ENCODE measurements at regions not wholly inside any gene's neighbourhood (a gene's known extent, or its start where the extent isn't known, plus 50 kb on each side); places are given as distances from the start of the nearest gene placed in this dataset.

DNA sequence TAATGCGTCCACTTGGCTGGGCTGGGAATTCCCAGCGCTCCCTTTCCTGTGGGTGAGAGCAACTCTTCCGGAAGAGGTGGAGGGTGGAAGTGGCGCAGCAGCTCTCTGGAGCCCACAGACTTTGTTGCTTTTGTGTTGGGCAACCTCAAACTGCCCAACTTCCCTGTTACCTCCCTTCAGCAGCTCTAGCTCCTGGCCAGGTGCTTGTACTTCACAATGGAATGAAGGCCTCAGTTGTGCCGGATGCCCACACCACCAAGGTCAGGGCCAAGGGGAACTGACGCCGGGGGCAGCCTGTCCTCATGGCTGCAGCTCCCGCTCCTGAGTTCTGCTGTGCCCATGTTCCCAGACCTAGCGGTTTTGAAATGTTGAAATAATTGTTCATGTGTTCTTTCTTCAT lies 322.9 kb downstream of the GALR1 start:
- intact Hi-C loops (cut with micrococcal nuclease), result no loop called here

GRCh38 chr18:77573571-77573970 lies 323.9 kb downstream of the GALR1 start:
- intact Hi-C loops (cut with micrococcal nuclease), result no loop called here

GRCh38 chr18:77590943-77591515 lies 341.4 kb downstream of the GALR1 start:
- intact Hi-C loops (cut with micrococcal nuclease), result no loop called here

- intact Hi-C loops (cut with micrococcal nuclease), result no loop called here
These were observed 348.1 kb downstream of the GALR1 start for GRCh38 chr18:77597726-77598125.

- intact Hi-C loops (cut with micrococcal nuclease), result no loop called here
These were observed 351.0 kb downstream of the GALR1 start for GRCh38 chr18:77600674-77601073.

DNA sequence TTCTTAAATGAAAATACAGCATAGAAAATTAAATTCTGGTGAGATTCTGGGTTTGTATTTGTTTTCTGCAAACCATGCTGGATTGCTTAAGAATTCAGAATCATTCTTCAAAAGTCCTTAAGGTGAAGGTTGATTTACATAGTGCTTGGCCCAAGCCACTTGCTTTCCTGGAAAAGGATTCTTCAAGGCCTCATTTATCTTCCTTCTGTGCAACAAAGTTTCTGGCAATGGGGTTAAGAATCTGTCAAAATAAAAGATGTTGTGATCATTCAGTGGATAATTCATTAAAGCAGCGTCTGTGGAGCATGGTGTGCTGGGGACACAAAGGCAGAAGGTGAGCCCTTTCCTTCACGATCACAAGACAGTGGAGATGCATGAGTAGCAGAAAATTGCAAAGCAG lies 351.9 kb downstream of the GALR1 start:
- intact Hi-C loops (cut with micrococcal nuclease), result no loop called here

DNA sequence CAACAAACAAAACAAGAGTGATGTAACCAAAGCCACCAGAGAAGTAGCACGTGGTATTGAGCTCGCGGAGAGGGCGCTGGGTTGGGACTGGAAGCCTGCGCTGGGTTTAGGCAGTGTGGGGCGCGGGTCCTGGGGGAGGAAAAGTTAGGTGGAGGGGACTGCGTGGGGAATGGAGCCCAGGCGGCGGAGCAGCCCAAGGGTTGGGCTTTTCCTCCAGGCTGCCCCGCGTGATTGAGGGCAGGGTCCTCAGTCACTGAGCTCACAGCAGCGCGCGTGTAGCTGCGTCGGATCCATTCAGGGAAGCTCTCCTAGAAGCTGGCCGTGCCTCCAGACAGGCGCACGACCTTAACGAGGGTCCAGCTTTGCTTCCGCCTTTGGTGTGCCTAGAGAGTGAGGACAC lies 357.4 kb downstream of the GALR1 start:
- intact Hi-C loops (cut with micrococcal nuclease), result no loop called here

DNA sequence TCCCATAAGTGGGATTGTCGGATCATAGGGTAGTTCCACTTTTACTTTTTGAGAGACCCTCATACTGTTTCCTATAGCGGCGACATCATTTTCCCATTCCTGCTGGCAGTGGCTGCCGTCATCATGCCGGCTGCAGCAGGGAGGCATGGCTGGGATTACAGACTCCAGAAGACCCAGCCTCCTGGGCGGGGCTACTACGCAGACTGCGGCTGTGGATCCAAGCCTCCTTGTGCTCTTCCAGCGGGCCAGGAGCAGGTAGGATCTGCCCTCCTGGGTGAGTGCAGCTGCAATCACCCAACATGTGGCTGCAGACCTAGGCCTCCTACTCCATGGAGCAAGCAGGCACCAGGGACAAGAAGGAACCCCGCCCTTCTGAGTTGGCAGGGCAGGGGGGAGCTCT lies 359.2 kb downstream of the GALR1 start:
- intact Hi-C loops (cut with micrococcal nuclease), result no loop called here

- intact Hi-C loops (cut with micrococcal nuclease), result no loop called here
These were observed 368.0 kb downstream of the GALR1 start for GRCh38 chr18:77617694-77618093.

- intact Hi-C loops (cut with micrococcal nuclease), result no loop called here
These were observed 369.9 kb downstream of the GALR1 start for GRCh38 chr18:77619525-77619924.

- intact Hi-C loops (cut with micrococcal nuclease), result no loop called here
These were observed 372.5 kb downstream of the GALR1 start for GRCh38 chr18:77622009-77622692.

- intact Hi-C loops (cut with micrococcal nuclease), result no loop called here
These were observed 383.1 kb downstream of the GALR1 start for GRCh38 chr18:77632758-77633157.

DNA sequence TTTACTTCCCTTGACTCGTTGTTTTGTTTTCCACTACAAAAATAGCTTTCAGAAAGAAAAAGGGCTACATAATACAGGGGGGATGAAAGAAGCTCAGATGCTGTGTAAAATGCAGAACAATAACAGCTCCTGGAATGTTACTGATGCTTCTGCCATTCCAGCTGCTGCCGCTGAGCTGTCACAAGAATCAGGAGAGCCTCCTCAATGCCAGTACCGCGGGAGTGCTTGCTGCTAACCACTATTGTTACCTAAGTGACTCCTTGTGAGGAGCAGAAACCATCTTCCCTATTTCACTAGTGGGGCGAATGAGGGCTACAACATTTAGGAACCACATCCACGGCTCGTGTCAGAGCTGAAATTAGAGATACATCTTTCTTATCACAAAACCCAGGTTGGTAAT lies 384.8 kb downstream of the GALR1 start:
- intact Hi-C loops (cut with micrococcal nuclease), result no loop called here

DNA sequence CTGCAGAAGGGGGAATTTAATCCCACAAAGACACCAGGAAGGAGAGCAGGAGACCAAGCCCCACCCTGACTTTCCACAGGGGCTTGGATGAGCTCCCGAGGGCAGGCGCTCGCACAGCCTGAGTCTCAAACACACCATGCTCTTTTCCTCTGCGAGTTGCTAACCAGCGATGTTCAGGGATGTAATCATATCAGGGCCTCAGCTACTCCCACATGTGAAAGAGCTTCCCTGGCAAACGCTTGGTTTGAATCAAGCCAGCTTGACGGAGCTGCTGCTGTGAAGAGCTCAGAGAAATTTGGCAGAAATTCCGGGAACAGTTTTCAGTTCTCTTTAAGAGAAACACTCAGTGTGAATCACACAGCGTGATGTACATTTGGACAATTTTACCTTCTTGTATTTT lies 385.8 kb downstream of the GALR1 start:
- intact Hi-C loops (cut with micrococcal nuclease), result no loop called here

DNA sequence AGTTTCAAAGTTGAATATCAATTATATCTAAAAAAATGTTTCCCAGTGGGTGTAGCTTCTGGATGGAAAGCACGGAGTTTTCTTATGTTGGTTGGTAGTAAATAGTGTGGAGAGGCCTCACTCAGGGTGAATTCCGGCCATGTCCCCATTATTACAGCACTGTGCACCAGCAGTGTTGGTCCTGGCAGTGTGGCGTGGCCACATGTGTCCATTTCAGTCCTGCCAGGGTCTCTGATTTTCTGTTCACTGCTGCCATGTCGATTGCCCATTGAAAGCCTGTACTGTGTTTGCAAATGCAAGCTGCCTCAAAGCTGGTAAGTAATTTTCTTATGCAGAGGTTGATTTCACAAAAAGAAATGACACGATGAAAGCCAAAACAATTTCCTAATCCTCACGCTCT lies 386.2 kb downstream of the GALR1 start:
- intact Hi-C loops (cut with micrococcal nuclease), result no loop called here

DNA sequence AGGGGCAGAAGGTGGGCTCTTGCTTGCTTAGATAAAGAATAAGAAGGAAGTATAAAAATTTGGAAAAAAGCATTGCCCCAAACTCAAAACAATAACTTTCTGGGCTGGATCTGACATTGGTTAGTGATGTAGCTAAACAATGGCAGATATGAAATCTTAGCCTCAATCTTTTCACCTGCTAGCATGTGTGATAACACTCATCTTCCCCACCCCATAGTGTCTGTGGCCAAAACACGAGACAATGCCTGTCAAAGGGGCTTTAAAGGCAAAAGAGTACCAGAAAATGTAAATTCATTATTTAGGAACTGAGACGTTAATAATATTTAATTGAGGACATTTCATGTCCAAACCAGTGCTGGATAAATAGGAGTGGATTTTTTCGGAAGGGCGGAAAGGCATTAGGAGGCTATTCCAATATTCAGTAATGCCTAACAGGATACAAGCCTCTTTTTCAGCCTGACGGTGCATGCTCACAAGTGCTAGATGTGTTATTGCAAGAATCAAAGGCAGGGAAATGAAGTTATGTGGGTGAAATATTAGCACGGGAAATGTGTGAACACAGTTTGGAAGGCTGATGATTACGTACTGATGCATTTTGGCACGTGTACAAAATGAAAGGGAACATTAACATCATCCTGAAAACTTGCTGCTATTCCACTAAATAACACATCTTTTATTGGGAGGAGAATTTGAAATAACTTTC lies 395.7 kb downstream of the GALR1 start:
- intact Hi-C loops (cut with micrococcal nuclease), result no loop called here

- intact Hi-C loops (cut with micrococcal nuclease), result no loop called here
These were observed 397.8 kb downstream of the GALR1 start for GRCh38 chr18:77647472-77647871.

DNA sequence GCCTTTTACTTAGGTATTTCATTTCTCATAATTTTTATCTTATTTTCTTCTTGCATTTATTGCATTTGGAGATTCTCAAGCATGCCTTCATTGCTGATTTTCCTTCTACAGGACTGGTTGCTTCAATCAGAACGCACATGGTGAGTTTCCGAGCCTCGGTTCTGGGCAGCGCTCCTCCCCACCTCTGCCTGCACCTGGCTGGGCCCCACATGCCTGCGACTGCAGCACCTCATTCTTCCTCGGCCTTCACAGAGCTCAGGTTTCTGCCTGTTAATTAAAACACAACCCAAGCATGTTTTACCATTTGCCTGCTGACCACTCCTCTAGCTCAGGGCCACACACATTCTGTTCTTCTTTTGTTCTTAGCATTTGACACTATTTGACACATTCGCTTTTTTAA lies 398.8 kb downstream of the GALR1 start:
- intact Hi-C loops (cut with micrococcal nuclease), result no loop called here

- intact Hi-C loops (cut with micrococcal nuclease), result loop anchor here (2.0 to 5.0 kb wide), 2 partner anchors 650 to 779 kb away; no protein-coding TSS in a partner anchor
These were observed 401.2 kb downstream of the GALR1 start for GRCh38 chr18:77650799-77651385.

DNA sequence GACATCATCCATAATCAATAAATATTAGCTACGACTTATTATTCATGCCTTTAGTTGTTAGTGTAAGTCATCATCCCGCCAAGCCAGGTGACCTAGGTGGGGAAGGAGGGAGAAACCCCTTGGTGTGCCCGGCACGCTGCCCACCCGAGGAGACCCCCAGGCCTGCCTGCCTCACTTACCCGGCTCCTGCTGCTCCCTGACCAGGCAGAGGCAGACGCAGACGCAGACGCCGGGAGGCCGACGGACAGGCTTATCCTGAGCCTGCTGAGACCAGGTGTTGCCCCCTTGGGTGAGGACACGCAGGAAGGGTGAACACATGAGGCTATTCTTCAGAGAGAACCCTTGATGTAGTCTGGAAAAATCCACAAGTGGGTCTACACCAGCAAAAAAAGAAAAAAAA lies 401.8 kb downstream of the GALR1 start:
- intact Hi-C loops (cut with micrococcal nuclease), result loop anchor here (2.0 to 5.0 kb wide), 2 partner anchors 651 to 779 kb away; no protein-coding TSS in a partner anchor

DNA sequence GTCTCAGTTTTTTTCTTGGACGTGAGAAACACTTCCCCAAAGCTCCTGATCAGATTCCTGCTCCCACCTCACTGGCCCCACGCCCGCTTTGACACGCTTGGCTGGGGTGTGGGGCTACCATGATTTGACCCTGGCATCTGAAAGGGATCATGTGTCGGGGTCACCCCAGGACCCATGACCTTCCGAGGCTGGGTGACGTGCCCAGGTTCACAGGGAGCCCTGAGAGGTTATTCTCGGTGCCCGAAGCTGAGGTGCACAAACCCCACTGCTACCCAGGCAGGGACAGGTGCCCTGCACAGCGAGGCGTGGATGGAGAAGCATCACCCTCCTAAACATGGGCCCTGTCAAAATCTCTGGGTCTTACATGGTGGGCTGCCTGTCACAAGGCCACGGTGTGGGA lies 404.1 kb downstream of the GALR1 start:
- intact Hi-C loops (cut with micrococcal nuclease), result loop anchor here (5.0 kb wide), 1 partner anchor 781 kb away; no protein-coding TSS in a partner anchor

GRCh38 chr18:77654302-77654701 lies 404.7 kb downstream of the GALR1 start:
- intact Hi-C loops (cut with micrococcal nuclease), result loop anchor here (5.0 kb wide), 1 partner anchor 782 kb away; no protein-coding TSS in a partner anchor

Measured in T-helper 2 cell treated with Interferon-gamma antibody and Interleukin-4, amounts not matched to agents 100 ng/mL and 5 ng/mL, for 36 hours (primary cell).